Activated naive CD4-positive, alpha-beta T cell treated with anti-CD3 and anti-CD28 coated beads, Interleukin-2, amount 50 U/mL, for 16 hours (primary cell): ENCODE measurements at regions not wholly inside any gene's neighbourhood (a gene's known extent, or its start where the extent isn't known, plus 50 kb on each side); places are given as distances from the start of the nearest gene placed in this dataset.

Experiments
- DNase-seq: peaks from one replicate; pipeline ENCODE4 v3.0.0-alpha.2; 2020

- DNase-seq: no peak
Measured at GRCh38 chr2:207257251-207258250, 91.8 kb upstream of the KLF7 start.

GRCh38 chr2:207258263-207258991 is 92.7 kb upstream of the KLF7 start:
- DNase-seq: no peak

- no peak for DNase-seq
Measured at GRCh38 chr2:207260021-207260420, 94.3 kb upstream of the KLF7 start.

- DNase-seq: no peak
Measured at GRCh38 chr2:207260947-207261346, 95.2 kb upstream of the KLF7 start.

- DNase-seq: no peak
Measured at GRCh38 chr2:207264310-207264709, 98.6 kb upstream of the KLF7 start.

GRCh38 chr2:207265332-207265731 is 99.6 kb upstream of the KLF7 start:
- no peak for DNase-seq

- no peak for DNase-seq
Measured at GRCh38 chr2:207265869-207266268, 100.1 kb upstream of the KLF7 start.

GRCh38 chr2:207266648-207267047 is 100.9 kb upstream of the KLF7 start:
- no peak for DNase-seq

GRCh38 chr2:207269038-207269437 is 103.3 kb upstream of the KLF7 start:
- DNase-seq: no peak

- DNase-seq: no peak
Measured at GRCh38 chr2:207274530-207275189, 108.9 kb upstream of the KLF7 start.

- no peak for DNase-seq
Measured at GRCh38 chr2:207275779-207276178, 110.0 kb upstream of the KLF7 start.

GRCh38 chr2:207276248-207276647 is 110.5 kb upstream of the KLF7 start:
- no peak for DNase-seq

- no peak for DNase-seq
Measured at GRCh38 chr2:207276858-207277257, 111.1 kb upstream of the KLF7 start.

- DNase-seq: no peak
Measured at GRCh38 chr2:207279520-207279919, 113.8 kb upstream of the KLF7 start.

GRCh38 chr2:207281436-207281835 is 115.7 kb upstream of the KLF7 start:
- no peak for DNase-seq

GRCh38 chr2:207282916-207283315 is 117.2 kb upstream of the KLF7 start:
- DNase-seq: no peak

GRCh38 chr2:207283356-207283755 is 117.6 kb upstream of the KLF7 start:
- DNase-seq: no peak

- no peak for DNase-seq
Measured at GRCh38 chr2:207284556-207285472, 119.1 kb upstream of the KLF7 start.

- no peak for DNase-seq
Measured at GRCh38 chr2:207285473-207285815, 119.7 kb upstream of the KLF7 start.

GRCh38 chr2:207286106-207286505 is 120.4 kb upstream of the KLF7 start:
- no peak for DNase-seq

GRCh38 chr2:207288628-207289027 is 122.9 kb upstream of the KLF7 start:
- no peak for DNase-seq

GRCh38 chr2:207289295-207290018 is 123.7 kb upstream of the KLF7 start:
- DNase-seq: no peak
